ENCODE measurements at regions not wholly inside any gene's neighbourhood (a gene's known extent, or its start where the extent isn't known, plus 50 kb on each side); places are given as distances from the start of the nearest gene placed in this dataset.

GRCh38 chr2:611519-611918, 65.7 kb downstream of the TMEM18 start:
- TF ChIP-seq POLR2A (IDR thresholded peaks at IDR 0.05) (no peak), CTCF (IDR thresholded peaks at IDR 0.05) (no peak)
- no peaks in the 10 kb centered on the region for H3K9me3 ChIP-seq
- DNase-seq, result no peak
- H3K4me1 ChIP-seq, result no peaks in the 10 kb centered on the region
- 53% methylated on average over 5 of the region's 5 CpGs for WGBS (ENCODE audit: insufficient coverage, low coverage, low lambda C conversion rate, missing lambda C conversion rate)
- intact Hi-C loops (cut with DNase I), result no loop called here
- no peak overlapping the region for H3K27ac ChIP-seq
- no peaks in the 10 kb centered on the region for H3K27me3 ChIP-seq
- ATAC-seq, result no peak
- H3K36me3 ChIP-seq, result no peaks in the 10 kb centered on the region
- H3K4me3 ChIP-seq, result no peak overlapping the region

DNA sequence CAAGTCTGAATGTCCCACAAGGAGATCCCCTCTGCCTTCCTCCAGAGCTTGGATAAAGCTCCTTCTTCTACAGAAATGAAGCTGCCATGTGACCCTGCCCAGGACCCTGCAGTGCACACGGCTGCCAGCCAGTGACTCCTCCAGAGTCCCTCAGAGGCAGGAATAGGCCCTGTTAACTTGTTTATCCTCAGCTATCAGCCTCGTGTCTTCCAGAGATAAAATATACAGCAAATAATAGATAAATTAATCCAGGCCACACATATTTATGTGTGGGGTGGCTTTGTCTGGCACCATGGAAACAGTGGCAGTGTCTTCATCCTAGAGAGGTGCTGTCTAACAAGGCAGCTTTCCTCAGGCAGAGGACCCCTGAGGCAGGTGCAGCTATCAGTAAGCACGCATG, 66.7 kb downstream of the TMEM18 start:
- 65% methylated on average over 3 of the region's 3 CpGs for whole genome bisulfite sequencing (ENCODE audit: insufficient coverage, low coverage, low lambda C conversion rate, missing lambda C conversion rate)
- Histone ChIP-seq H3K27me3 (no peaks in the 10 kb centered on the region), H3K4me1 (no peaks in the 10 kb centered on the region), H3K9me3 (no peaks in the 10 kb centered on the region), H3K4me3 (no peak overlapping the region), H3K27ac (no peak overlapping the region), H3K36me3 (no peaks in the 10 kb centered on the region)
- DNase-seq, result no peak
- no peak for ATAC-seq
- TF ChIP-seq POLR2A (IDR thresholded peaks at IDR 0.05), result no peak
- no peak for TF ChIP-seq CTCF (IDR thresholded peaks at IDR 0.05)
- intact Hi-C loops (cut with DNase I), result no loop called here

GRCh38 chr2:609881-610280, 67.3 kb downstream of the TMEM18 start:
- ATAC-seq, result no peak

DNA sequence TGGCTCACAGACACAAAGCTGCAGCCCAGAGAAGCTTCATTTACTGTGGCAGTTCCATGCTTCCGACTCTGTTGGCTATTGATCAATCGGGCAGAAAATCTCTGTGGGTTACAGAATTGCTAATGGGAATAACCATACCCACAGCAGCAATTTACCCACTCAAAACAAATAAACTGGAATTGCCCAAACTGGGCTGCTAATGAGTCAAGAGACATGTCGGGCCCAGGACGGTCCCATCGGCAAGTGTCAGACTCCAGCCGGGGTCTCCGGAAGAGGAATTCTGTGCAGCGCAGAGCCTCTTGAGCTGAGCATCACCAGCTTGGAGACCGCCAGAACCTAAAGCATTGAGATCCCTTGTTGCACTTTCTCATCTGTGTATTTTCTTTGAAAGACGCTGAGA, 67.8 kb downstream of the TMEM18 start:
- DNase-seq, result no peak
- H3K4me3 ChIP-seq, result no peak overlapping the region
- no peak for ATAC-seq
- no peak overlapping the region for H3K27ac ChIP-seq
- H3K4me1 ChIP-seq, result no peaks in the 10 kb centered on the region
- H3K9me3 ChIP-seq, result no peaks in the 10 kb centered on the region
- WGBS (ENCODE audit: insufficient coverage, low coverage, low lambda C conversion rate, missing lambda C conversion rate), result 94% methylated on average over 7 of the region's 10 CpGs
- intact Hi-C loops (cut with DNase I), result no loop called here
- H3K27me3 ChIP-seq, result no peaks in the 10 kb centered on the region
- no peak for TF ChIP-seq CTCF (IDR thresholded peaks at IDR 0.05)
- no peak for TF ChIP-seq POLR2A (IDR thresholded peaks at IDR 0.05)
- no peaks in the 10 kb centered on the region for H3K36me3 ChIP-seq

More at GRCh38 chr2:609881-610280, 67.3 kb downstream of the TMEM18 start:
- WGBS (ENCODE audit: insufficient coverage, low coverage, low lambda C conversion rate, missing lambda C conversion rate), result 42% methylated on average over 3 of the region's 8 CpGs
- Histone ChIP-seq H3K27ac (no peak overlapping the region), H3K36me3 (no peaks in the 10 kb centered on the region), H3K4me3 (no peak overlapping the region), H3K27me3 (no peaks in the 10 kb centered on the region), H3K9me3 (no peaks in the 10 kb centered on the region), H3K4me1 (no peaks in the 10 kb centered on the region)
- intact Hi-C loops (cut with DNase I), result no loop called here
- no peak for TF ChIP-seq CTCF (IDR thresholded peaks at IDR 0.05)
- no peak for TF ChIP-seq POLR2A (IDR thresholded peaks at IDR 0.05)
- no peak for DNase-seq

DNA sequence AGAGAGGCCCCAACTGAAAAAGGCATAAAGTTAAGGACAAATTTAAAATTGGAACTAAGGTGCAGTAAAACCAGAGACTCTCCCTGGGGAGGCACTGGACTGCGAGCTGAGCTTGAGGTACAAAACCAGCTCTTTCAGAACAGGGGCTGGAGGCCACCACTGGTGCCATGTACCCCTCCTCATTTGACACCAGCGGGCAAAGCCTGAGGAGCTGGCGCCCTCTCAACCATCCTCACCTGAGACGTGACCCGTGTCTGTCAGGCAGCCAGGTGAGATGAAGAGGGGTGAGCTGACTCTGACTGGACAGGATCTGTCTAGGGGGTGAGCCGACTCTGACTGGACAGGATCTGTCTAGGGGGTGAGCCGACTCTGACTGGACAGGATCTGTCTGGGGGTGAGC, 68.5 kb downstream of the TMEM18 start:
- H3K9me3 ChIP-seq, result no peaks in the 10 kb centered on the region
- DNase-seq (no peak), ATAC-seq (no peak)
- H3K4me1 ChIP-seq, result no peaks in the 10 kb centered on the region
- intact Hi-C loops (cut with DNase I), result no loop called here
- no peak for TF ChIP-seq POLR2A (IDR thresholded peaks at IDR 0.05)
- H3K27ac ChIP-seq, result no peak overlapping the region
- H3K4me3 ChIP-seq, result no peak overlapping the region
- WGBS (ENCODE audit: insufficient coverage, low coverage, low lambda C conversion rate, missing lambda C conversion rate), result no CpG with 5 or more reads among the region's 7 CpGs
- H3K36me3 ChIP-seq, result no peaks in the 10 kb centered on the region
- H3K27me3 ChIP-seq, result no peaks in the 10 kb centered on the region
